Activated CD8-positive, alpha-beta T cell treated with anti-CD3 and anti-CD28 coated beads for 36 hours (primary cell): ENCODE measurements at regions not wholly inside any gene's neighbourhood (a gene's known extent, or its start where the extent isn't known, plus 50 kb on each side); places are given as distances from the start of the nearest gene placed in this dataset.

Experiments
- ATAC-seq: fragments of 200-7000 bp; cut with Tn5 transposase; one replicate; pipeline ENCODE4 v1.10.0; 2021; ENCODE audit warnings: mild to moderate bottlenecking, moderate library complexity
- CTCF ChIA-PET: fragments of 350-600 bp; sonication (Branson Sonifier 250); formaldehyde crosslinking; loops from one replicate; lab custom pipeline; 2021; ENCODE audit warnings: antibody characterized with exemption; lab: Charles Lee
- POLR2A ChIA-PET: fragments of 350-600 bp; sonication (Branson Sonifier 250); formaldehyde crosslinking; loops from one replicate; lab custom pipeline; 2021; ENCODE audit warnings: antibody characterized with exemption; lab: Charles Lee
- DNase-seq: peaks from one replicate; pipeline ENCODE4 v3.0.0-alpha.2; 2020
- H3K27ac Mint-ChIP-seq: one replicate; pipeline ENCODE4 v1.8.0; 2021; ENCODE audit warnings: mild to moderate bottlenecking, mixed read lengths
- H3K27me3 Mint-ChIP-seq: one replicate; pipeline ENCODE4 v1.8.0; 2021; ENCODE audit warnings: mixed read lengths
- H3K36me3 Mint-ChIP-seq: one replicate; pipeline ENCODE4 v1.8.0; 2021; ENCODE audit warnings: low read depth, mixed read lengths
- H3K4me1 Mint-ChIP-seq: one replicate; pipeline ENCODE4 v1.8.0; 2021; ENCODE audit warnings: low read depth, mixed read lengths
- H3K4me3 Mint-ChIP-seq: one replicate; pipeline ENCODE4 v1.8.0; 2021; ENCODE audit warnings: mild to moderate bottlenecking, moderate library complexity, mixed read lengths
- H3K9me3 Mint-ChIP-seq: one replicate; pipeline ENCODE4 v1.8.0; 2021; ENCODE audit warnings: mixed read lengths
- CTCF ChIP-seq: fragments of 200-600 bp; IDR thresholded peaks from one replicate; pipeline ENCODE4 v1.8.0; 2022; ENCODE audit warnings: antibody characterized with exemption, mild to moderate bottlenecking
- intact Hi-C: fragments of 100-400 bp; cut with micrococcal nuclease; formaldehyde crosslinking; loops from one replicate; pipeline ENCODE4 v1.10.0; 2022

GRCh38 chr9:99421369-99421768 is 199.3 kb downstream of the SEC61B start:
- ATAC-seq, result no peak
- peaks cover 9% of the 10 kb centered on the region for H3K27me3 Mint-ChIP-seq
- no peak overlapping the region for H3K27ac Mint-ChIP-seq
- no peak for TF ChIP-seq CTCF
- H3K36me3 Mint-ChIP-seq, result no peaks in the 10 kb centered on the region
- H3K9me3 Mint-ChIP-seq, result no peaks in the 10 kb centered on the region
- H3K4me1 Mint-ChIP-seq, result no peaks in the 10 kb centered on the region
- CTCF ChIA-PET, result no interaction called here
- no peak for DNase-seq
- intact Hi-C loops, result no loop called here
- no peak overlapping the region for H3K4me3 Mint-ChIP-seq
- POLR2A ChIA-PET, result no interaction called here

- peaks cover 12% of the 10 kb centered on the region for H3K27me3 Mint-ChIP-seq
- no peak for ATAC-seq
- H3K4me3 Mint-ChIP-seq, result no peak overlapping the region
- intact Hi-C loops, result no loop called here
- no peak for DNase-seq
- H3K9me3 Mint-ChIP-seq, result no peaks in the 10 kb centered on the region
- H3K36me3 Mint-ChIP-seq, result no peaks in the 10 kb centered on the region
- H3K4me1 Mint-ChIP-seq, result no peaks in the 10 kb centered on the region
- TF ChIP-seq CTCF, result no peak
- CTCF ChIA-PET, result no interaction called here
- H3K27ac Mint-ChIP-seq, result no peak overlapping the region
- POLR2A ChIA-PET, result interaction anchor here (0.9 kb wide), 1 partner anchor 203 kb away, joined by 3 read pairs; the partner anchor contains the start of genes ALG2 and SEC61B
Observed at GRCh38 chr9:99425124-99425523, 203.0 kb downstream of the SEC61B start.

- ATAC-seq (no peak), DNase-seq (no peak)
- Mint-ChIP-seq H3K36me3 (no peaks in the 10 kb centered on the region), H3K9me3 (no peaks in the 10 kb centered on the region), H3K27me3 (peaks cover 12% of the 10 kb centered on the region), H3K27ac (no peak overlapping the region), H3K4me1 (no peaks in the 10 kb centered on the region), H3K4me3 (no peak overlapping the region)
- POLR2A ChIA-PET, result interaction anchor here (0.9 kb wide), 1 partner anchor 204 kb away, joined by 3 read pairs; the partner anchor contains the start of genes ALG2 and SEC61B
- CTCF ChIA-PET, result no interaction called here
- no peak for TF ChIP-seq CTCF
- intact Hi-C loops, result no loop called here
Observed at GRCh38 chr9:99425923-99426842, 204.1 kb downstream of the SEC61B start.

GRCh38 chr9:99427260-99427659 is 205.2 kb downstream of the SEC61B start:
- ChIA-PET CTCF (no interaction called here), POLR2A (interaction anchor here (0.6 kb wide), 1 partner anchor 12 kb away, joined by 4 read pairs; no protein-coding TSS in a partner anchor)
- intact Hi-C loops, result no loop called here
- H3K27me3 Mint-ChIP-seq, result peaks cover 12% of the 10 kb centered on the region
- no peak for TF ChIP-seq CTCF
- H3K36me3 Mint-ChIP-seq, result no peaks in the 10 kb centered on the region
- H3K27ac Mint-ChIP-seq, result no peak overlapping the region
- no peak for DNase-seq
- no peak overlapping the region for H3K4me3 Mint-ChIP-seq
- no peaks in the 10 kb centered on the region for H3K9me3 Mint-ChIP-seq
- H3K4me1 Mint-ChIP-seq, result no peaks in the 10 kb centered on the region
- ATAC-seq, result no peak

GRCh38 chr9:99430301-99430700 is 208.2 kb downstream of the SEC61B start:
- DNase-seq (no peak), ATAC-seq (no peak)
- no peak overlapping the region for H3K4me3 Mint-ChIP-seq
- H3K9me3 Mint-ChIP-seq, result no peaks in the 10 kb centered on the region
- peaks cover 7% of the 10 kb centered on the region for H3K27me3 Mint-ChIP-seq
- intact Hi-C loops, result no loop called here
- H3K4me1 Mint-ChIP-seq, result peaks cover 18% of the 10 kb centered on the region
- no peak for TF ChIP-seq CTCF
- H3K36me3 Mint-ChIP-seq, result no peaks in the 10 kb centered on the region
- ChIA-PET POLR2A (no interaction called here), CTCF (no interaction called here)
- H3K27ac Mint-ChIP-seq, result no peak overlapping the region
